Sigmoid colon (tissue), 6 donors: ENCODE measurements at regions not wholly inside any gene's neighbourhood (a gene's known extent, or its start where the extent isn't known, plus 50 kb on each side); places are given as distances from the start of the nearest gene placed in this dataset.
"Not testable (repeated sequence)": the region's sequence is repeated elsewhere in the genome, so short reads cannot be mapped to it uniquely, and the experiment has no call there.

Experiments used
- DNase-seq: peaks from one replicate; pipeline ENCODE4 v3.0.0-alpha.2; 2019
- H3K27ac ChIP-seq, 4 donors: fragments of 200-600 bp; sonication (generic); one replicate each; pipeline ENCODE4 v1.5.1; 2016 to 2019; ENCODE audit warnings: mild to moderate bottlenecking in 1 of 4
- H3K27me3 ChIP-seq, 3 donors: fragments of 200-600 bp; sonication (generic); one replicate each; pipeline ENCODE4 v1.5.1; 2019; ENCODE audit warnings: mild to moderate bottlenecking in 1 of 3
- H3K36me3 ChIP-seq, 4 donors: fragments of 200-600 bp; sonication (generic); one replicate each; pipeline ENCODE4 v1.5.1; 2016 to 2019
- H3K4me1 ChIP-seq, 4 donors: fragments of 200-600 bp; sonication (generic); one replicate each; pipeline ENCODE4 v1.5.1; 2017 to 2019
- H3K4me3 ChIP-seq, 4 donors: fragments of 200-600 bp; sonication (generic); one replicate each; pipeline ENCODE4 v1.5.1; 2017 to 2019; ENCODE audit warnings: mild to moderate bottlenecking in 2 of 4, moderate library complexity in 1 of 4
- H3K9me3 ChIP-seq, 4 donors: fragments of 200-600 bp in 3 of 4; sonication (generic) in 3 of 4; one replicate each; pipeline versions ENCODE4 v1.5.1 to v1.6.1; 2013 to 2019
- CTCF ChIP-seq, 4 experiments: fragments of 450-650 bp in 3 of 4; fragments of 200-600 bp in 1 of 4; IDR thresholded peaks; one replicate each; pipeline ENCODE4 v1.5.1; 2016 to 2019; ENCODE audit warnings: antibody characterized with exemption in 4 of 4, mild to moderate bottlenecking in 3 of 4, moderate library complexity in 2 of 4
- EP300 ChIP-seq, 4 donors: sonication (generic); formaldehyde crosslinking; IDR thresholded peaks; one replicate each; pipeline ENCODE4 v1.6.1; 2017; ENCODE audit warnings: antibody characterized with exemption in 4 of 4
- POLR2A ChIP-seq, 2 donors: fragments of 450-650 bp; IDR thresholded peaks; one replicate each; pipeline ENCODE4 v1.6.1; 2016; ENCODE audit warnings: antibody characterized with exemption in 2 of 2, mild to moderate bottlenecking in 2 of 2, moderate library complexity in 2 of 2
- POLR2AphosphoS5 ChIP-seq, 4 donors: sonication (generic); formaldehyde crosslinking; IDR thresholded peaks; one replicate each; pipeline ENCODE4 v1.6.1; 2017; ENCODE audit warnings: antibody characterized with exemption in 4 of 4
- whole genome bisulfite sequencing, 2 donors: extraction: QIAGEN DNeasy Blood & Tissue Kit; methylation state at CpG; one replicate each; pipeline ENCODE4 v1.1.7; 2013; 5-methylcytosine and 5-hydroxymethylcytosine counted together
- intact Hi-C: fragments of 100-400 bp; cut with DNase I; formaldehyde crosslinking; loops from one replicate; pipeline ENCODE4 v1.15.1; 2023
- donor health status: healthy with polysubstance abuse.
- donor health status: healthy.

GRCh38 chr6:86872810-86873209 lies 64.5 kb upstream of the HTR1E start:
- H3K27ac ChIP-seq, H3K4me3 ChIP-seq, H3K36me3 ChIP-seq, DNase-seq, H3K9me3 ChIP-seq, H3K27me3 ChIP-seq, H3K4me1 ChIP-seq, intact Hi-C loops: not testable (repeated sequence)
- 90 to 94% methylated on average over 16 of the region's 16 CpGs for WGBS, 2 donors

- Histone ChIP-seq H3K27ac (no peak overlapping the region), H3K27me3 (no peaks in the 10 kb centered on the region), H3K36me3 (no peaks in the 10 kb centered on the region), H3K9me3 (peaks cover 0 to 4% (median 4%) of the 10 kb centered on the region in 4 donors), H3K4me3 (no peak overlapping the region), H3K4me1 (no peaks in the 10 kb centered on the region)
- intact Hi-C loops: no loop called here
- 20 to 44% methylated on average over 1 of the region's 1 CpG for WGBS, 2 donors
- TF ChIP-seq CTCF (IDR thresholded peaks at IDR 0.05): no peak
- TF ChIP-seq POLR2AphosphoS5 (IDR thresholded peaks at IDR 0.05): no peak
- no peak for TF ChIP-seq POLR2A (IDR thresholded peaks at IDR 0.05)
- no peak for TF ChIP-seq EP300 (IDR thresholded peaks at IDR 0.05)
- DNase-seq: no peak
Measured at GRCh38 chr6:86871681-86872080, 65.6 kb upstream of the HTR1E start.

GRCh38 chr6:86869500-86869899 lies 67.8 kb upstream of the HTR1E start:
- intact Hi-C loops: no loop called here
- no peak overlapping the region for H3K4me3 ChIP-seq
- no peaks in the 10 kb centered on the region for H3K36me3 ChIP-seq
- no peak for DNase-seq
- no peaks in the 10 kb centered on the region for H3K4me1 ChIP-seq
- H3K27me3 ChIP-seq: no peaks in the 10 kb centered on the region
- TF ChIP-seq CTCF (IDR thresholded peaks at IDR 0.05) (no peak), POLR2AphosphoS5 (IDR thresholded peaks at IDR 0.05) (no peak), EP300 (IDR thresholded peaks at IDR 0.05) (no peak), POLR2A (IDR thresholded peaks at IDR 0.05) (no peak)
- WGBS, 2 donors: 81 to 90% methylated on average over 1 of the region's 1 CpG
- no peak overlapping the region for H3K27ac ChIP-seq
- H3K9me3 ChIP-seq: peaks cover 0 to 4% (median 4%) of the 10 kb centered on the region in 4 donors

- Histone ChIP-seq H3K4me1 (no peaks in the 10 kb centered on the region), H3K9me3 (no peaks in the 10 kb centered on the region), H3K27ac (no peak overlapping the region), H3K27me3 (no peaks in the 10 kb centered on the region), H3K36me3 (no peaks in the 10 kb centered on the region), H3K4me3 (no peak overlapping the region)
- intact Hi-C loops: loop anchor here (10.0 kb wide), 1 partner anchor 935 kb away; no protein-coding TSS in a partner anchor
- DNase-seq: no peak
- TF ChIP-seq POLR2AphosphoS5 (IDR thresholded peaks at IDR 0.05) (no peak), CTCF (IDR thresholded peaks at IDR 0.05) (no peak), POLR2A (IDR thresholded peaks at IDR 0.05) (no peak), EP300 (IDR thresholded peaks at IDR 0.05) (no peak)
Measured at GRCh38 chr6:86859513-86859912, 77.8 kb upstream of the HTR1E start.

GRCh38 chr6:86858970-86859369 lies 78.4 kb upstream of the HTR1E start:
- TF ChIP-seq CTCF (IDR thresholded peaks at IDR 0.05) (no peak), POLR2A (IDR thresholded peaks at IDR 0.05) (no peak), POLR2AphosphoS5 (IDR thresholded peaks at IDR 0.05) (no peak), EP300 (IDR thresholded peaks at IDR 0.05) (no peak)
- H3K27me3 ChIP-seq: no peaks in the 10 kb centered on the region
- no peaks in the 10 kb centered on the region for H3K4me1 ChIP-seq
- intact Hi-C loops: loop anchor here (10.0 kb wide), 1 partner anchor 934 kb away; no protein-coding TSS in a partner anchor
- H3K36me3 ChIP-seq: no peaks in the 10 kb centered on the region
- H3K4me3 ChIP-seq: no peak overlapping the region
- H3K27ac ChIP-seq: no peak overlapping the region
- WGBS, 2 donors: 88 to 92% methylated on average over 3 of the region's 3 CpGs
- no peaks in the 10 kb centered on the region for H3K9me3 ChIP-seq
- no peak for DNase-seq
